Endothelial cell of umbilical vein (primary cell): ENCODE measurements at regions not wholly inside any gene's neighbourhood (a gene's known extent, or its start where the extent isn't known, plus 50 kb on each side); places are given as distances from the start of the nearest gene placed in this dataset.

Source experiments
- BruUV-seq: library from RNA; stranded (reverse); fragments of 400-500 nt; replicated peaks from 2 replicates; lab custom pipeline; 2021; lab: Mats Ljungman, UMichigan
- CTCF ChIA-PET: fragments of 300-600, 350-600 bp; sonication (Branson Sonifier 250); formaldehyde crosslinking; loops from one replicate; lab custom pipeline; 2021; ENCODE audit warnings: antibody characterized with exemption, inconsistent platforms; lab: Charles Lee
- POLR2A ChIA-PET: fragments of 300-600, 350-600 bp; sonication (Branson Sonifier 250); formaldehyde crosslinking; loops from one replicate; lab custom pipeline; 2021; ENCODE audit warnings: antibody characterized with exemption, inconsistent platforms; lab: Charles Lee
- DNase-seq: peaks from one replicate; pipeline ENCODE4 v3.0.0-alpha.2; 2011; ENCODE audit warnings: low read depth, low spot score
- FAIRE-seq: peaks from 2 replicates; lab custom pipeline; 2011; peaks lifted over from hg19 to GRCh38; lab: Jason Lieb, UNC
- H2AFZ ChIP-seq: 2 replicates; pipeline ENCODE4 v1.6.0; 2012; ENCODE audit warnings: low read depth, low read length, control low read depth, inconsistent platforms
- H3K27ac ChIP-seq: 2 replicates; pipeline ENCODE4 v1.5.1; 2011; ENCODE audit warnings: low read depth, mild to moderate bottlenecking, control low read depth, low read length, moderate library complexity; ENCODE audit not compliant: insufficient read depth
- H3K27me3 ChIP-seq, 2 experiments: 2 replicates each; pipeline versions ENCODE4 v1.6.0 to v1.6.1; 2011; ENCODE audit warnings: low read length in 2 of 2, mixed read lengths in 1 of 2; ENCODE audit not compliant: control insufficient read depth in 2 of 2, insufficient read depth in 2 of 2
- H3K36me3 ChIP-seq, 2 experiments: 2 replicates in 1 of 2; 3 replicates in 1 of 2; pipeline ENCODE4 v1.5.1; 2011; ENCODE audit warnings: low read length in 2 of 2, mild to moderate bottlenecking in 1 of 2, moderate library complexity in 1 of 2; ENCODE audit not compliant: control insufficient read depth in 2 of 2, insufficient read depth in 2 of 2; ENCODE audit errors: extremely low read depth in 1 of 2
- H3K4me1 ChIP-seq: 3 replicates; pipeline ENCODE4 v1.5.1; 2011; ENCODE audit warnings: mild to moderate bottlenecking, low read length; ENCODE audit not compliant: control insufficient read depth, insufficient read depth; ENCODE audit errors: extremely low read depth
- H3K4me2 ChIP-seq: 2 replicates; pipeline ENCODE4 v1.6.1; 2011; ENCODE audit warnings: low read length, control low read depth, mixed read lengths; ENCODE audit not compliant: insufficient read depth
- H3K4me3 ChIP-seq, 3 experiments: fragments of 200-600 bp in 1 of 3; sonication (generic), shearing (Covaris generic) in 1 of 3; replicated peaks in 1 of 3; 2 replicates each; pipeline ENCODE4 v1.5.1; 2011 to 2016; ENCODE audit warnings: control low read depth in 3 of 3, low read length in 3 of 3, mild to moderate bottlenecking in 2 of 3, inconsistent platforms in 1 of 3, low read depth in 1 of 3, moderate library complexity in 1 of 3; ENCODE audit not compliant: insufficient read depth in 1 of 3
- H3K79me2 ChIP-seq: 2 replicates; pipeline ENCODE4 v1.6.0; 2012; ENCODE audit warnings: low read length, inconsistent platforms; ENCODE audit not compliant: control insufficient read depth, insufficient read depth
- H3K9ac ChIP-seq: replicated peaks from 2 replicates; pipeline ENCODE3; 2011; ENCODE audit warnings: low read length, control low read depth; ENCODE audit not compliant: insufficient read depth; ENCODE audit errors: extremely low read depth
- H3K9me1 ChIP-seq: replicated peaks from 3 replicates; pipeline ENCODE4 v1.6.0; 2011; ENCODE audit warnings: mild to moderate bottlenecking, low read length; ENCODE audit not compliant: control insufficient read depth, insufficient read depth; ENCODE audit errors: extremely low read depth
- H3K9me3 ChIP-seq: replicated peaks from 2 replicates; pipeline ENCODE4 v1.5.1; 2012; ENCODE audit warnings: low read length, inconsistent platforms; ENCODE audit not compliant: control insufficient read depth, insufficient read depth
- H4K20me1 ChIP-seq: replicated peaks from 2 replicates; pipeline ENCODE3; 2011; ENCODE audit warnings: mild to moderate bottlenecking, low read length; ENCODE audit not compliant: control insufficient read depth, insufficient read depth; ENCODE audit errors: extremely low read depth
- CTCF ChIP-seq, 2 donors: IDR thresholded peaks; 1 replicate in 1 of 2; 2 replicates in 1 of 2; pipeline ENCODE4 v1.5.1; 2011; ENCODE audit warnings: low read length in 2 of 2, mild to moderate bottlenecking in 2 of 2, moderate library complexity in 2 of 2, control low read depth in 1 of 2, inconsistent platforms in 1 of 2, low read depth in 1 of 2; ENCODE audit not compliant: insufficient read depth in 1 of 2; ENCODE audit errors: extremely low read depth in 1 of 2
- EZH2 ChIP-seq: IDR thresholded peaks from 2 replicates; pipeline ENCODE4 v1.6.1; 2012; ENCODE audit warnings: borderline replicate concordance, low read depth, mild to moderate bottlenecking, moderate library complexity, low read length, inconsistent platforms; ENCODE audit not compliant: severe bottlenecking
- FOS ChIP-seq: IDR thresholded peaks from 2 replicates; pipeline ENCODE4 v1.6.1; 2011; ENCODE audit warnings: mild to moderate bottlenecking, low read length, moderate library complexity, borderline replicate concordance; ENCODE audit not compliant: insufficient read depth
- GATA2 ChIP-seq: IDR thresholded peaks from 2 replicates; pipeline ENCODE4 v1.7.0; 2011; ENCODE audit warnings: low read depth, mild to moderate bottlenecking, moderate library complexity, mixed read lengths, low read length; ENCODE audit not compliant: insufficient read length, insufficient read depth
- JUN ChIP-seq: IDR thresholded peaks from 2 replicates; pipeline ENCODE4 v1.6.1; 2011; ENCODE audit warnings: borderline replicate concordance, low read depth; ENCODE audit not compliant: insufficient read length, insufficient read depth
- MAX ChIP-seq: IDR thresholded peaks from 2 replicates; pipeline ENCODE4 v1.6.1; 2011; ENCODE audit not compliant: insufficient read depth, insufficient read length
- MYC ChIP-seq: IDR thresholded peaks from one replicate; pipeline ENCODE4 v1.6.1; 2011; ENCODE audit warnings: mild to moderate bottlenecking, low read depth, low read length
- POLR2A ChIP-seq: IDR thresholded peaks from 2 replicates; pipeline ENCODE4 v1.6.1; 2012; ENCODE audit warnings: low read depth, mild to moderate bottlenecking, control low read depth, low read length
- POLR2AphosphoS5 ChIP-seq: IDR thresholded peaks from 2 replicates; pipeline ENCODE4 v1.6.1; 2012; ENCODE audit warnings: low read depth, mild to moderate bottlenecking, control low read depth, low read length, moderate library complexity; ENCODE audit not compliant: insufficient read depth
- dilution Hi-C: fragments of 300-500 bp; cut with MboI; formaldehyde crosslinking; loops from one replicate; pipeline ENCODE4 v1.15.0; 2019; ENCODE audit warnings: low sequenced_read_pairs; ENCODE audit not compliant: extremely low pct_ligation_motif_present
- intact Hi-C: fragments of 100-400 bp; cut with micrococcal nuclease; formaldehyde crosslinking; loops from one replicate; pipeline ENCODE4 v1.10.0; 2022

- CTCF ChIA-PET = no interaction called here
- Histone ChIP-seq H3K4me1 (no peaks in the 10 kb centered on the region), H3K9me1 (no peaks in the 10 kb centered on the region), H3K4me2 (no peak overlapping the region), H3K79me2 (no peaks in the 10 kb centered on the region), H4K20me1 (no peaks in the 10 kb centered on the region), H3K36me3 (no peaks in the 10 kb centered on the region), H2AFZ (no peak overlapping the region), H3K9ac (no peak overlapping the region), H3K27ac (no peak overlapping the region), H3K27me3 (peaks cover 22% of the 10 kb centered on the region in 2 experiments), H3K9me3 (no peaks in the 10 kb centered on the region), H3K4me3 (no peak overlapping the region)
- no peak for TF ChIP-seq CTCF (IDR thresholded peaks at IDR 0.05; ENCODE audit: extremely low read depth in 1 of 2, insufficient read depth in 1 of 2, low read depth in 1 of 2, low read length in 2 of 2)
- no peak for TF ChIP-seq GATA2
- no peak for TF ChIP-seq POLR2A
- no peak for TF ChIP-seq POLR2AphosphoS5
- no peak for TF ChIP-seq MYC
- FAIRE-seq (no peak), DNase-seq (no peak)
- dilution Hi-C loops = no loop called here
- POLR2A ChIA-PET = no interaction called here
- intact Hi-C loops = no loop called here
- no TSS peak for BruUV-seq
Measured at GRCh38 chr21:36544545-36544944, 64.6 kb upstream of the CLDN14 start.

- TF ChIP-seq POLR2A (no peak), POLR2AphosphoS5 (no peak), GATA2 (no peak), JUN (no peak), MYC (no peak), MAX (no peak), FOS (no peak), EZH2 (no peak), CTCF (IDR thresholded peaks at IDR 0.05; ENCODE audit: extremely low read depth in 1 of 2, insufficient read depth in 1 of 2, low read depth in 1 of 2, low read length in 2 of 2) (no peak)
- DNase-seq = no peak
- H3K27ac ChIP-seq = no peak overlapping the region
- H3K9ac ChIP-seq = no peak overlapping the region
- H3K79me2 ChIP-seq = no peaks in the 10 kb centered on the region
- ChIA-PET POLR2A (no interaction called here), CTCF (no interaction called here)
- H3K36me3 ChIP-seq = no peaks in the 10 kb centered on the region
- peaks cover 19 to 22% of the 10 kb centered on the region in 2 experiments for H3K27me3 ChIP-seq
- H3K4me3 ChIP-seq = no peak overlapping the region
- no peaks in the 10 kb centered on the region for H3K9me1 ChIP-seq
- no peak for FAIRE-seq
- H3K4me2 ChIP-seq = no peak overlapping the region
- H4K20me1 ChIP-seq = no peaks in the 10 kb centered on the region
- H2AFZ ChIP-seq = no peak overlapping the region
- BruUV-seq = no TSS peak
- no peaks in the 10 kb centered on the region for H3K9me3 ChIP-seq
- dilution Hi-C loops = no loop called here
- H3K4me1 ChIP-seq = no peaks in the 10 kb centered on the region
- intact Hi-C loops = no loop called here
Measured at GRCh38 chr21:36545776-36546511, 66.0 kb upstream of the CLDN14 start.
